HepG2 (cell line): ENCODE measurements at regions not wholly inside any gene's neighbourhood (a gene's known extent, or its start where the extent isn't known, plus 50 kb on each side); places are given as distances from the start of the nearest gene placed in this dataset.

Source experiments
- ATAC-seq: fragments of 200-7000 bp; cut with Tn5 transposase; 3 replicates; pipeline ENCODE4 v1.9.1; 2020; ENCODE audit warnings: mild to moderate bottlenecking, moderate library complexity
- BruUV-seq: library from RNA; stranded (reverse); fragments of 400-500 nt; replicated peaks from 2 replicates; lab custom pipeline; 2021; lab: Mats Ljungman, UMichigan
- CTCF ChIA-PET: fragments of 300-600 bp; formaldehyde crosslinking; extraction: SDS; loops from one replicate; lab custom pipeline; 2021; ENCODE audit warnings: low total read pairs, inconsistent platforms, low intra/inter-chr PET ratio; lab: Yijun Ruan, JAX
- POLR2A ChIA-PET: fragments of 350-600 bp; sonication (Branson Sonifier 250); formaldehyde crosslinking; loops from one replicate; lab custom pipeline; 2020; ENCODE audit warnings: antibody characterized with exemption, inconsistent platforms; lab: Yijun Ruan, JAX
- DNase-seq: peaks from one replicate; pipeline ENCODE4 v3.0.0-alpha.2; 2015; ENCODE audit warnings: low spot score
- FAIRE-seq: peaks from 3 replicates; lab custom pipeline; 2011; peaks lifted over from hg19 to GRCh38; lab: Jason Lieb, UNC
- H2AFZ ChIP-seq: one replicate; pipeline ENCODE4 v1.6.1; 2011; ENCODE audit warnings: low read length, inconsistent platforms
- H3K27ac ChIP-seq: fragments of 300-600 bp; 3 replicates; pipeline ENCODE4 v1.8.0; 2011; ENCODE audit warnings: mixed run types, mild to moderate bottlenecking, mixed read lengths, low read length, inconsistent platforms; ENCODE audit not compliant: insufficient read depth; ENCODE audit errors: extremely low read length
- H3K27me3 ChIP-seq, 2 experiments: fragments of 200-600 bp in 1 of 2; 2 replicates in 1 of 2; 3 replicates in 1 of 2; pipeline versions ENCODE4 v1.6.0 to v1.8.0; 2011; ENCODE audit warnings: low read length in 2 of 2, mild to moderate bottlenecking in 2 of 2, moderate library complexity in 2 of 2, inconsistent platforms in 1 of 2; ENCODE audit not compliant: insufficient read depth in 2 of 2, control insufficient read depth in 1 of 2
- H3K36me3 ChIP-seq, 2 experiments: fragments of 200-600 bp in 1 of 2; replicated peaks in 1 of 2; 2 replicates in 1 of 2; 3 replicates in 1 of 2; pipeline versions ENCODE4 v1.5.1 to v1.8.0; 2011; ENCODE audit warnings: low read length in 2 of 2, inconsistent platforms in 1 of 2; ENCODE audit not compliant: insufficient read depth in 2 of 2, control insufficient read depth in 1 of 2
- H3K4me1 ChIP-seq: 2 replicates; pipeline ENCODE4 v1.5.1; 2012; ENCODE audit warnings: low read length, inconsistent platforms; ENCODE audit not compliant: insufficient read depth
- H3K4me2 ChIP-seq: 2 replicates; pipeline ENCODE4 v1.6.0; 2011; ENCODE audit warnings: low read depth, low read length, inconsistent platforms
- H3K4me3 ChIP-seq, 3 experiments: fragments of 200-600 bp in 1 of 3; sonication (generic), shearing (Covaris generic) in 1 of 3; replicated peaks in 1 of 3; 2 replicates each; pipeline ENCODE4 v1.5.1; 2011 to 2016; ENCODE audit warnings: low read length in 3 of 3, inconsistent platforms in 2 of 3, low read depth in 2 of 3, mild to moderate bottlenecking in 2 of 3, control low read depth in 1 of 3, mixed read lengths in 1 of 3; ENCODE audit not compliant: insufficient read depth in 1 of 3
- H3K79me2 ChIP-seq: one replicate; pipeline ENCODE4 v1.6.1; 2011; ENCODE audit warnings: low read length, inconsistent platforms; ENCODE audit not compliant: insufficient read depth
- H3K9ac ChIP-seq: 2 replicates; pipeline ENCODE4 v1.6.0; 2011; ENCODE audit warnings: mild to moderate bottlenecking, low read depth, low read length, inconsistent platforms; ENCODE audit not compliant: insufficient read depth
- H3K9me3 ChIP-seq: 2 replicates; pipeline ENCODE4 v1.5.1; 2012; ENCODE audit warnings: mild to moderate bottlenecking, low read length
- H4K20me1 ChIP-seq: 2 replicates; pipeline ENCODE4 v1.6.0; 2011; ENCODE audit warnings: inconsistent platforms, mild to moderate bottlenecking, low read length, moderate library complexity; ENCODE audit not compliant: insufficient read depth
- AHR ChIP-seq: IDR thresholded peaks from 2 replicates; pipeline ENCODE4 v1.6.1; 2018; ENCODE audit warnings: missing genetic modification reagents, missing compliant biosample characterization
- BCLAF1 ChIP-seq: fragments of 450-650 bp; IDR thresholded peaks from 2 replicates; pipeline ENCODE4 v1.6.1; 2017; ENCODE audit warnings: mild to moderate bottlenecking
- BORCS8-MEF2B ChIP-seq: sonication (generic); formaldehyde crosslinking; IDR thresholded peaks from 2 replicates; pipeline ENCODE4 v1.8.0; 2022; ENCODE audit warnings: mild to moderate bottlenecking, missing genetic modification reagents
- E2F5 ChIP-seq: sonication (generic); formaldehyde crosslinking; conservative IDR thresholded peaks from 2 replicates; pipeline ENCODE4 v1.4.0; 2020; ENCODE audit warnings: missing genetic modification reagents
- EZH2 ChIP-seq: conservative IDR thresholded peaks from 2 replicates; pipeline ENCODE4 v1.6.1; 2012; ENCODE audit warnings: mild to moderate bottlenecking, low read depth, low read length, moderate library complexity
- HOXA7 ChIP-seq: sonication (generic); formaldehyde crosslinking; IDR thresholded peaks from 2 replicates; pipeline ENCODE4 v1.8.1; 2022; ENCODE audit warnings: mild to moderate bottlenecking, missing genetic modification reagents, moderate library complexity
- SRY ChIP-seq: sonication (generic); formaldehyde crosslinking; IDR thresholded peaks from 2 replicates; pipeline ENCODE4 v1.8.0; 2022; ENCODE audit warnings: mild to moderate bottlenecking, missing genetic modification reagents
- ZNF629 ChIP-seq: sonication (generic); formaldehyde crosslinking; conservative IDR thresholded peaks from 2 replicates; pipeline ENCODE4 v1.5.0; 2020; ENCODE audit warnings: missing genetic modification reagents
- ZNF816 ChIP-seq: sonication (generic); formaldehyde crosslinking; IDR thresholded peaks from 2 replicates; pipeline ENCODE4 v1.8.0; 2022; ENCODE audit warnings: missing genetic modification reagents, mild to moderate bottlenecking, borderline replicate concordance
- WGBS: methylation state at CpG from one replicate; pipeline ENCODE4 v1.1.6; 2017; ENCODE audit warnings: low lambda C conversion rate; 5-methylcytosine and 5-hydroxymethylcytosine counted together
- in situ Hi-C: cut with HindIII; loops from 2 replicates; pipeline ENCODE4 v1.10.0; 2017; ENCODE audit warnings: low pct_unique_long_range_greater_than_20kb; ENCODE audit not compliant: extremely low pct_ligation_motif_present
- intact Hi-C: fragments of 100-400 bp; cut with micrococcal nuclease; formaldehyde crosslinking; loops from one replicate; pipeline ENCODE4 v1.10.0; 2022; ENCODE audit not compliant: unreplicated experiment

GRCh38 chr12:132386926-132387497 is 57.6 kb upstream of the GALNT9 start (continued):
- TF ChIP-seq SRY (CRISPR knock-in tag) (no peak), BORCS8-MEF2B (CRISPR knock-in tag) (no peak), BCLAF1 (no peak), HOXA7 (no peak), E2F5 (CRISPR knock-in tag) (no peak), ZNF629 (CRISPR knock-in tag) (no peak), AHR (CRISPR knock-in tag) (no peak)

- H2AFZ ChIP-seq, result no peak overlapping the region
- peaks cover 5% of the 10 kb centered on the region; the same call in 1 of the 2 replicates for H4K20me1 ChIP-seq
- no TSS peak for BruUV-seq
- intact Hi-C loops, result no loop called here
- in situ Hi-C loops, result no loop called here
- no peak for DNase-seq
- H3K27ac ChIP-seq, result no peak overlapping the region
- CTCF ChIA-PET, result no interaction called here
- FAIRE-seq, result no peak
- H3K4me3 ChIP-seq, result no peak overlapping the region
- TF ChIP-seq ZNF816 (CRISPR knock-in tag) (no peak), EZH2 (0 out of 2 replicates have a peak, but pooled peaks have one; percentile 38)
- POLR2A ChIA-PET, result no interaction called here
- no peak overlapping the region for H3K4me2 ChIP-seq
- no peak overlapping the region for H3K9ac ChIP-seq
- no peaks in the 10 kb centered on the region for H3K36me3 ChIP-seq
- no peaks in the 10 kb centered on the region for H3K4me1 ChIP-seq
- WGBS, result 20% methylated on average over 18 of the region's 36 CpGs
- no peaks in the 10 kb centered on the region for H3K9me3 ChIP-seq
- peaks cover 15 to 67% of the 10 kb centered on the region in 2 experiments for H3K27me3 ChIP-seq
- no peaks in the 10 kb centered on the region for H3K79me2 ChIP-seq
- no peak for ATAC-seq
These were observed 56.7 kb upstream of the GALNT9 start for GRCh38 chr12:132385923-132386751.
